ENCODE measurements at regions not wholly inside any gene's neighbourhood (a gene's known extent, or its start where the extent isn't known, plus 50 kb on each side); places are given as distances from the start of the nearest gene placed in this dataset.

DNA sequence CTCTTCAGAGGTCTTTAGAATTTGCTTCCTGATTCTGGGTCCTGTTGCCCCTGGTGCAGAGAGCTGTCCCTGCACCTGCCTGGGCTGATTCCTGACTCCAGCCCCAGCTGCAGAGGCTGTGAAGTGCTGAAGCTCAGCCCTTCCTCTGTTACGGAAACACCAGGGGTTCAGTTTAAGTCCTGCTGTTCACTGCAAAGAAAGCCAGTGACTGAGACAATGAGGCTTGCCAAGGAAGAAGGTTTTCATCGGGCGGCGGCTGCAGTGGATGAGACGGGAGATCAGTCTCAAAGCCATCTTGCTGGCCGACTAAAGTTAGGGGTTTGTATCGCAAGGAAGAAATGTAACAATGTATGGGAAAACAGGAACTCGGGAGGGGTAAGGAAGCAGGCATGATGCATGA lies 142.4 kb upstream of the ZNF236 start:
- intact Hi-C loops (cut with DNase I): no loop called here
- H3K27ac ChIP-seq: no peak overlapping the region
- H3K27me3 ChIP-seq: no peaks in the 10 kb centered on the region
- H3K4me3 ChIP-seq (replicated peaks in 1 of 3): no peak overlapping the region
- 76 to 77% methylated on average over 8 of the region's 8 CpGs for WGBS, 2 donors
- no peak for DNase-seq
- TF ChIP-seq, protein P1, sequence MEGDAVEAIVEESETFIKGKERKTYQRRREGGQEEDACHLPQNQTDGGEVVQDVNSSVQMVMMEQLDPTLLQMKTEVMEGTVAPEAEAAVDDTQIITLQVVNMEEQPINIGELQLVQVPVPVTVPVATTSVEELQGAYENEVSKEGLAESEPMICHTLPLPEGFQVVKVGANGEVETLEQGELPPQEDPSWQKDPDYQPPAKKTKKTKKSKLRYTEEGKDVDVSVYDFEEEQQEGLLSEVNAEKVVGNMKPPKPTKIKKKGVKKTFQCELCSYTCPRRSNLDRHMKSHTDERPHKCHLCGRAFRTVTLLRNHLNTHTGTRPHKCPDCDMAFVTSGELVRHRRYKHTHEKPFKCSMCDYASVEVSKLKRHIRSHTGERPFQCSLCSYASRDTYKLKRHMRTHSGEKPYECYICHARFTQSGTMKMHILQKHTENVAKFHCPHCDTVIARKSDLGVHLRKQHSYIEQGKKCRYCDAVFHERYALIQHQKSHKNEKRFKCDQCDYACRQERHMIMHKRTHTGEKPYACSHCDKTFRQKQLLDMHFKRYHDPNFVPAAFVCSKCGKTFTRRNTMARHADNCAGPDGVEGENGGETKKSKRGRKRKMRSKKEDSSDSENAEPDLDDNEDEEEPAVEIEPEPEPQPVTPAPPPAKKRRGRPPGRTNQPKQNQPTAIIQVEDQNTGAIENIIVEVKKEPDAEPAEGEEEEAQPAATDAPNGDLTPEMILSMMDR (IDR thresholded peaks at IDR 0.05): no peak
- no peak for TF ChIP-seq POLR2A (IDR thresholded peaks at IDR 0.05)
- no peaks in the 10 kb centered on the region for H3K36me3 ChIP-seq
- H3K4me1 ChIP-seq: no peaks in the 10 kb centered on the region
- no peaks in the 10 kb centered on the region for H3K9me3 ChIP-seq

GRCh38 chr18:76679259-76679658 lies 143.1 kb upstream of the ZNF236 start:
- H3K4me3 ChIP-seq (replicated peaks in 1 of 3): no peak overlapping the region
- intact Hi-C loops (cut with DNase I): no loop called here
- no peak for TF ChIP-seq POLR2A (IDR thresholded peaks at IDR 0.05)
- TF ChIP-seq, protein P1 (IDR thresholded peaks at IDR 0.05): no peak
- H3K9me3 ChIP-seq: no peaks in the 10 kb centered on the region
- H3K27me3 ChIP-seq: no peaks in the 10 kb centered on the region
- WGBS, 2 donors: 60 to 69% methylated on average over 7 of the region's 7 CpGs
- H3K36me3 ChIP-seq: no peaks in the 10 kb centered on the region
- no peak for DNase-seq
- no peak overlapping the region for H3K27ac ChIP-seq
- no peaks in the 10 kb centered on the region for H3K4me1 ChIP-seq

GRCh38 chr18:76678248-76678647 lies 144.1 kb upstream of the ZNF236 start:
- no peaks in the 10 kb centered on the region for H3K36me3 ChIP-seq

GRCh38 chr18:76674596-76674995 lies 147.8 kb upstream of the ZNF236 start:
- TF ChIP-seq, protein P1 (IDR thresholded peaks at IDR 0.05): no peak
- TF ChIP-seq POLR2A (IDR thresholded peaks at IDR 0.05): no peak
- intact Hi-C loops (cut with DNase I): no loop called here
- Histone ChIP-seq H3K4me3 (replicated peaks in 1 of 3) (no peak overlapping the region), H3K27me3 (no peaks in the 10 kb centered on the region), H3K27ac (no peak overlapping the region), H3K36me3 (no peaks in the 10 kb centered on the region), H3K9me3 (no peaks in the 10 kb centered on the region), H3K4me1 (no peaks in the 10 kb centered on the region)
- no peak for DNase-seq
- WGBS, 2 donors: 84 to 90% methylated on average over 6 of the region's 6 CpGs

More at GRCh38 chr18:76678248-76678647, 144.1 kb upstream of the ZNF236 start:
- Histone ChIP-seq H3K27ac (no peak overlapping the region), H3K9me3 (no peaks in the 10 kb centered on the region), H3K4me1 (no peaks in the 10 kb centered on the region), H3K4me3 (replicated peaks in 1 of 3) (no peak overlapping the region), H3K27me3 (no peaks in the 10 kb centered on the region)
- no peak for TF ChIP-seq POLR2A (IDR thresholded peaks at IDR 0.05)
- TF ChIP-seq, protein P1 (IDR thresholded peaks at IDR 0.05): no peak
- WGBS, 2 donors: 72 to 79% methylated on average over 8 of the region's 8 CpGs
- DNase-seq: peak in 1 of 2 donors; percentile 7
- intact Hi-C loops (cut with DNase I): no loop called here

- WGBS, 2 donors: 92% methylated on average over 21 of the region's 21 CpGs
- no peak overlapping the region for H3K4me3 ChIP-seq (replicated peaks in 1 of 3)
- intact Hi-C loops (cut with DNase I): no loop called here
- H3K27ac ChIP-seq: no peak overlapping the region
- no peaks in the 10 kb centered on the region for H3K4me1 ChIP-seq
- DNase-seq: no peak
- no peaks in the 10 kb centered on the region for H3K36me3 ChIP-seq
- H3K27me3 ChIP-seq: no peaks in the 10 kb centered on the region
- no peak for TF ChIP-seq POLR2A (IDR thresholded peaks at IDR 0.05)
- TF ChIP-seq, protein P1 (IDR thresholded peaks at IDR 0.05): no peak
- no peaks in the 10 kb centered on the region for H3K9me3 ChIP-seq
Measured at GRCh38 chr18:76673281-76674185, 148.8 kb upstream of the ZNF236 start.

Measured in thyroid gland (tissue), 4 donors.